Stimulated activated CD8-positive, alpha-beta memory T cell treated with anti-CD3 and anti-CD28 coated beads, Interleukin-7, amount 100 ng/mL, for 48 hours (primary cell): ENCODE measurements at regions not wholly inside any gene's neighbourhood (a gene's known extent, or its start where the extent isn't known, plus 50 kb on each side); places are given as distances from the start of the nearest gene placed in this dataset.
"Not testable (repeated sequence)": the region's sequence is repeated elsewhere in the genome, so short reads cannot be mapped to it uniquely, and the experiment has no call there.

ENCODE experiments used
- DNase-seq, 2 donors: peaks; one replicate each; pipeline ENCODE4 v3.0.0-alpha.2; 2020; ENCODE audit warnings: low read depth in 1 of 2; ENCODE audit errors: extremely low read depth in 1 of 2

DNA sequence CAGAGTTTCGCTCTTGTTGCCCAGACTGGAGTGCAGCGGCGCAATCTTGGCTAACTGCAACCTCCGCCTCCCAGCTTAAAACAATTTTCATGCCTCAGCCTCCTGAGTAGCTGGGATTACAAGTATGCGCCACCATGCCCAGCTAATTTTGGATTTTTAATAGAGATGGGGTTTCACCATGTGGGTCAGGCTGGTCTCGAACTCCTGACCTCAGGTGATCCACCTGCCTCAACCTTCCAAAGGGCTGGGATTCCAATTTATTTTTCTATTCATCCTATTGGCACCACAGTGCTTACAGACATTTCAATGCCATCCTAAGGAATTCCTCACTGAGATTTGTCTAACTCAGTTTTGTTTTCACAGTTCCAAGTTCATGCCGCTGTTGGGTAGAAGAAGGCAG lies 98.3 kb upstream of the EGLN3 start:
- not testable (repeated sequence) for DNase-seq

DNA sequence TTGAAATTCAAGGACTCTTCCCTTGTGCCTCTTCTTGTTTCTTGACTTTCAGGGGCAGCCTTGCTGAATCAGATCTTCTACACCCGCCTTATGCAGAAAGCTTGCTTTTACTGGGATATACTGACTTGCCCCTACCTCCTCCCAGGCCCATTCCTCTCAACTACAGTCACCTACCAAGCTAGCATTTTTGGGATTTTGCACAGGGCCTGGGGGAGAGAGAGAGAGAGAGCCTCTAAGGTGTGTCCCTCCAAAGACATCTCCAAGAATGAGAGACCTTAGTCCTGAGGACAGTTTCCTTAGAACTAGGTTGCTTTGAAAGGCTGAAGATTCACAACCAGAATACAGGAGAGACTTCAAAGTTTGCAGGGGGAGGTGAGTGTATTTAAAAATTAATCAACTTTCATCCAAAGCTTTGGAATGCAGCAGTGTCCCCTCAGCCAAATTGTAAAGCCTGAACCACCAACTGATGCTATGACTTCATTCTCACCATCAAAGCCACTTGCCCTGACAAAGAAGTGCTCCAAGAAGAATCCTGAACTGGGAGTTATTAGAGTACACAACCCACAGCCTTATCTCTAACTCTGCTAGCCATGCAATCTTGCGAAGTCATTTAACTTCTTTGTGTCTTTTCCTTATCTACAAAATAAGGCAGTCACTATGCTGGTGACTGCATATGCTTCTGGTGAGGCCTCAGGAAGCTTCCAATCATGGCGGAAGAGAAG lies 96.1 kb upstream of the EGLN3 start:
- no peak for DNase-seq

DNA sequence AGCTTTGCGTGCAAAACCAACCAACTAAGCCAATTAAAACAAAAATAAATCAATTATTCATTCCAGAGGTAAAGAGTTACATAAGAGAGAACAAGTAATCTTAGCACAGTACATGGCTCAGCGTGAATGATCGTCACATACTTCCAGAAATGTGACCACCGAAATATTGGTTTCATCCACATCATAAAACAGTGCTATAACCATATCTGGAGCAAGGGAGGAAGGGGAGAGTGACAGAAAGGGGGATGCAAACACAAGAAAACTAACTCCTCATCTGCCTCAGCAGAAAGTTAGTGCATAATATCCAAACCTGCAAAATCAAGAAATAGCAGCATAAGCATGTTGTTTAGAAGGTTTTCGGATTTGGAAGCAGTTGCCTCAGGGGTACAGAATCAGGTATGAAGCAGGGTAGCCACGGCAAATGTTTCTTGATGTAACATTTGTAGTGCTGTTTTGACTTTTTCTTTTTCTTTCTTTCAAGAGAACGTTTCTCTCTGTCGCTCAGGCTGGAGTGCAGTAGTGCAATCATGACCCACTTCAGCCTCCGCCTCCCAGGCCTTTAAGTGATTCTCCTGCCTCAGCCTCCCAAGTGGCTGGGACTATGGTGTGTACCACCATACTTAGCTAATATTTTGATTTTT lies 93.9 kb upstream of the EGLN3 start:
- no peak for DNase-seq

DNA sequence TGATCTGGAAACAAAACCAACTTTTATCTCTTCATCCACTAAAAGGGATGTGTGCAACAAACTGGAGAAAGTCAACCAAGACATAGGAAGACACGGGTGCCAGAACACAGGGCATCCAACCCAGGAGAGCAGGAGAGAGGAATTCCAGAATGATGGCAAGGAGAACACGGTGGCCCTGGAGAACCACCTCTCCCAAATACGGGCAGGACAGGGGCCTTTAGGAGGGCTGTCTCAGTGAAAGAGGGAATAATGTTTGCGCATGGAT lies 93.4 kb upstream of the EGLN3 start:
- no peak for DNase-seq

DNA sequence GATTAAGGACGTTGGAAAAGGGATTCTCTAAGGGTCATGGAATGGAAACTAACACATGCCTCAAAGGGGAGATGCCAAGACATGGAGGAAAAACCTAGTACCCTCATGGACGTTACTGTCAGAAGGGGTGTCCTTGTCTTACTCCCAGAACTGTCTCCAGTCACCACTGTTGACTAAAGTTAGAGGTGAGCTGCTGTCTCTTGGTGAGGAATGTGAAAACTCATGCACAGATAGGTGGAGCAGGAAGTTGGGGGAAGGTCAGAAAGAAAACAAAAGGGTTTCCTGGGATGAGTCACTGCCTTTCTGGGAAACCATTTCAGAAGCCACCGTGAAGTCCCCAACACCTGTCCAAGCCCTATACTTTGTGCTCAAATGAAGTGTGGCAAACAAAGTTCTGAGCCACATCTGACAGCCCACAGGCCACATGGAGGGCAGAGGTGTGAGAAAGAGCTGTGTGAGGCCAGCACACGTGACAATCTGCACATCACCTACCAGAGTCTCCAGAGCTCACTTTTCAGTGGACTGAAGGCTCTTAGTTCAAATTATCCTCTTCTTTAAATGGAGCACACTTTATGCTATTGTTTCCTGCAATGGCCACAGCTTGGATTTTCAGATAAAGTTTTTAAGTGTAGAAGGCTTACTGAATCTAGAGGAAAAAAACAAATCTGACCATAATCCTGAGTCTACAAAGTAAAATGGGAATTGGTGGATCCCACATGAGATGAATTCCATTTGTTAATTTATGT lies 92.9 kb upstream of the EGLN3 start:
- DNase-seq: peak; percentile 57 to 74

DNA sequence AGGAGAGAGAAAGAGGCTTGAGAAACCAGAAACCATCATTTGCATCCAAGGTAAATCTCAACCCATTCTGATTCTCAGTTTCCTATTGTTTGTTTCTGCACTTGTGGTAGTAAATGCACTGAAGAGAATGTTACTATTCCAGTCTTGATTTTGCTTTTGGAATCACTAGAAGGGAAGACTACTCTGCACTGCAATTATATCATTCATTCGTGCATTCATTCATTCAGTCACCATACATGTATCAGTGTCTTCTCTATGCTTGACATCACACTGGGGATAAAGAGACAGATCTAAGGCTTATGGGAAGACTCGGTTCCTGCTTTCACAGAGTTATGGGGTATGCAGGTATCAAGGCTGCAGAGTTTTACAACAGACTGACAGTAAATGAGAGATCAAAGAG lies 90.3 kb upstream of the EGLN3 start:
- DNase-seq: no peak

DNA sequence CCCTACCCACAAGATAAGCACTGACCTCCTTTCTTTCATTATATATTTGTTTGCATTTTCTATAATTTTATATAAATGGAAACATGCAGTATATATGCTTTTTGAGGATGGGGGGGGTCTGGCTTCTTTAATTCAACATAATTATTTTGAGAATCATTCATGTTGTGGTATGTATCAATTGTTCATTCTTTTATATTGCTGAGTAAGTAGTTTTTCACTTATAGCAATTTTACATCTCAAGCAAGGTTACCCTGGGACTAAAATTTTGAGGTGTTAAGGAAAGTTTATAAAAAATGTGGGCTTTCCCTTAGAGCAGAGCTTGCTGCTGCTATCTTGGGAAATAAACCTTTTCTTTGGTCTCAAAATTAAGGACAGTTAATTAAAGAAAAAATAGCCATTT lies 89.9 kb upstream of the EGLN3 start:
- no peak for DNase-seq

DNA sequence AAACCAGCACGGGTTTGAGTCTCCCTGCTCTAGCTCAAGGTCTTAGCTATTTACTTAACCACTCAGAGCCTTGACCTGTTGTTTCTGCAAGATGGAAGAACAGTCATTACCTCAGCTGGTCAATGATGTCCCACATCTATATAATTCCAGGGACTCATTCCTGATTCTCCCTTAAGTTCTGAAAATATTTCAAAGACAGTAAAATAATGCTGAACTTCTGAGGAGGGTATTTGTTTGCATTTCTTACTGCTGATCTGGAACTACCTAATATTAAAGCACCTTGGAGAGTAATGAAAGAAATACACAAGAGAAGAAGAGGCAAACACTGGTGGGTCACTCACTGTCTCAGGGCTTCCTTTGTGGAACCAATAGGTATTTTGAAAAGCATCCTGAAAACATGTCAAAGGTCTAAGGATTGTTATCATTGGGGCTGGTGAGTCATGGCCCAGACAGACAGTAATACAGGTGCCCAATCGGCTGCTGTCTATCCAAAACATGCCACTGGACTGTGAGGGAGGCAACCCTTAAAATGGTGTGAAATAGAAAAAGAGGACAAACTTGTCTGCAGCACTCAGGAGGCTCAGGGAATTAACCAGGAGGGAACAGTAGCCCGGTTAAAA lies 88.7 kb upstream of the EGLN3 start:
- DNase-seq: no peak

DNA sequence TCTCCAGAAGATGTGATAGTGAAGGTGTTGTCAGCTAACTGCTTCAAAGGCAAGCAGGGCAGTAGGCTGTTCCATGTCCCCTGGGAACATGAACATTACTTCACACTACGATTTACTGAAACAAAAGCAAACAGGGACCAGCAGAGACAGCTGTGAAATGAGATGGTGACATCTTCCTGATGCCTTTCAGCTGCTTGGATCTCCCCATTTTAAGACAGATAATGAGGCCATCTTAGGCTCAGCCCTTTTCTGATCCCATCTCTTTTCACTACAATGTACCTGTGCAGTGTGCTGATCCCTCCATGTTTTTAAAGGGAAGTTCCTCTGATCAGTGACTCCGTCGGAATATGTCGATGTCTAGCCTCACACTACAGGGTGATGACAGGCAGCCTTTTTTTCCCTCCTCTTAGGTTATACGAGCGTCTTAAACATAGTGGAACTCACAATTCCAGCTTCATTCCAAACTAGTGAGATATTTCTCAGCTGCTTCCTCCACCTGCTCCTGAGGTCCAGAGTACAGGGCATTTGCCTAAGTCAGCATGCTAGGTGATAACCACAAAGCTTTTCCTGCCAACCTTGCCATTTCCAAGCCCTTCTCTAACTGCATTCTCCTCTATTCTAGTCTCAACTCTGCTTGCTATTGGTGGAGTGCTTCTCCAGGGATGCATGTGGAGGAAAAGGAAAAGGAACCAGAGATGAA lies 87.6 kb upstream of the EGLN3 start:
- no peak for DNase-seq

DNA sequence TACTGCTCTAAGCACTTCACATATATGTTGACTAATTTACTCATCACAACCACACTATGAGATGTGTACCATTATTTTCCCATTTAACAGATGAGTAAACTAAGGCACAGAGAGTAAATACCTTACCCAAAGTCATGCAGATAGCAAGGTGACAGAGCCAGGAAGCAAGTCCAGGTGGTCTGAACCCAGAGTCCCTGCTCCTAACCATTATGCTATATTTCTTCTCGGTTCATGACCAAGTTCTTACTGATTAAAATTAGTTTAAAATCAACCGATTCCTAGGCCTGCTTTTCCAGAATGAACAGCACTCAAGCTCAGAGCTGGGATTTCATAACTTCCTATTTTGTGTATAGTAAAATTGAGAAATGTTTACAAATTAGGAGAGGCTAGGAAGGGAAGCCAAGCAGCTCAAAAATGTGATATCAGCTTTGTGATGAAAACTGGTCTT lies 85.5 kb upstream of the EGLN3 start:
- DNase-seq: no peak

DNA sequence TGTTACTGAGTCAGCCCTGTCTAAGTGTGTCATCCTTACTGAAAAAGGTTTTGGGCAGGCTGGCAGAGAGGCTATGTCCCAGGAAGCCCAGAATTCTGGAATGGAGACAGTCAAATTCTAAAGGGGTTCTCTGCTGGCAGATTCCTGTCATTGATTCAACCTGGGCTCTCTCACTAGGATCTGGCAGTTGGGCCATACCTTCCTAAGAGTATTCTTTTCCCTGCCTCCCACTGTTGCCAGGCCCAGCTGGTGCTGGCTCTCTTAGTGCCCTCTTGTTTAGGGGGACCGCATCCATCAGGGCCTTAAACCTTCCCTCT lies 85.0 kb upstream of the EGLN3 start:
- no peak for DNase-seq

DNA sequence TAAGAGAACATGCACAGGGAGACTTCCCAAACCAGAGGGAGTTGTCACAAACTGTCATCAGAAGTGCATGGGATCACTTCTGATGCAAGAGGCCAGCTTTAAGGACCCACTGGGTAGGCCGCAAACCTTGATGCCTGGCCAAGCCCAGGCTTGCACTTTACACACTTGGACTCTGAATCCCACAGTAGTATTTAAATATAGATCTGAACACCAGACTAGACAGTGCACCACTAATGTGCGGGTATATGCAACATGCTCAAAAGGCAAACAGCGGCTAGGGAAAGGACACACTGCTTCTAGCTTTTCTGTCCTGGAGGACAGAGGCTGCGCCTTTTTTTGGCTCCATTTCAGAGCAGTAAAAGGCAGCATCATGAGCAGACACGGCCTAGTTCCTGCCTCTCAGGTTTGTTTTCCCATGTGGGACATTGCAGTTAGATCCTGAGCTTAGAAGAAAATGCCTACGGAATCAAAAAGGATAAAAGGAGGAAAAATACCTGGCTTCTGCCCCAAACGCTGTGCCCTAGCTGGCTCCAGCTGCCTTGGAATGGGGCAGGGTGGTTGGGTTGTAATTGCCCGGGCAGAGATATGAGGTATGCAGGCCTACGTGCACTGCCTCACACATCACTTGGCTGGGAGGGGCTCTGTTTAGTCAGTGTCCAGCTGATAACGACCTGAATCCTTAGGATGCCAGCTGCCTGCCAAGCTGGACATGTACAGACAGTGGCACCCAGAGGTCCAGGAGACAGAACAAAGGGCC lies 84.5 kb upstream of the EGLN3 start:
- no peak for DNase-seq

DNA sequence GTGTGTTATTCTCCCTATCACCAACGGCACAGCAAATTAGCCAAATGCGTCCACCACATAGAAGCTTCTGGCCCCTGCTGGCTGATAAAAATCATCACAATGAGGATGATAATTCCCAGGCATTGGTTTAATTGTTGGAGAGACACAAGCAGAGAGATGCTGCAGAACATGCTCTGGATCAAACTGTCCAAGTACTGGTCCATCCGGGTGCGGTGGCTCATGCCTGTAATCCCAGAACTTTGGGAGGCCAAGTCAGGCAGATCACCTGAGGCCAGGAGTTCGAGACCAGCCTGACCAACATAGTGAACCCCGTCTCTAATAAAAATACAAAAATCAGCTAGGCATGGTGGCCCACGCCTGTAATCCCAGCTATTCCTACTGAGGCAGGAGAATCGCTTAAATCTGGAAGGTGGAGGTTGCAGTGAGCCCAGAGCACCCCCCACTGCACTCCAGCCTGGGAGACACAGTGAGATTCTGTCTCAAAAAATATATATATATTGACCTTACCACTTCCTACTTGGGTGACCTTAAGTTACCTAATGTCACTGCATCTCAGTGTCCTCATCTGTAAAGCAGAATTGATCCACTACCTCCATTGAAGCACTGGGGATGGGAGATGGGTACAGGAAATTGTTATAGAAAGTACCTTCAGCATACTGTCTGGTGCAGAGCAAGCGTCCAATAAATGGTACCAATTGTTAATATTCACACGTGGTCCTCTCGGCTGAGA lies 83.7 kb upstream of the EGLN3 start:
- DNase-seq: no peak

DNA sequence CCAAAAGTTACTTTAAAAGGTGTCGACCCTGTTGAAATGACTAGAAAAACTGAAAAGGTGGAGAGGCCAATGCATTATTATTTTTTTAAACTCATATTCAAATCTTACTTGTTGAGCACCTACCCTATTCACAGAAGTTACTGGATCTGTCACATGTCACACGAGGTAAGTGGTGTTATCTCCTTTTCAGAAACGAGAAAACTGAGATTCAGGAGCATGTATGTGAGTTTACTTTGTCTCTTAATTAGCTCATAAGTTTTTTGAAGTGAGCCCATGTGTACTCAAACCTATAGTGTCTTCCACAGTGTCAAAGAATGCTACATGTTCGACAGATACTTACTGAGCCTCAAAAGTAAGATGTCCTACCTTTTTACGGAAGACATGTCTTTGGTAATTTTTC lies 81.8 kb upstream of the EGLN3 start:
- no peak for DNase-seq

DNA sequence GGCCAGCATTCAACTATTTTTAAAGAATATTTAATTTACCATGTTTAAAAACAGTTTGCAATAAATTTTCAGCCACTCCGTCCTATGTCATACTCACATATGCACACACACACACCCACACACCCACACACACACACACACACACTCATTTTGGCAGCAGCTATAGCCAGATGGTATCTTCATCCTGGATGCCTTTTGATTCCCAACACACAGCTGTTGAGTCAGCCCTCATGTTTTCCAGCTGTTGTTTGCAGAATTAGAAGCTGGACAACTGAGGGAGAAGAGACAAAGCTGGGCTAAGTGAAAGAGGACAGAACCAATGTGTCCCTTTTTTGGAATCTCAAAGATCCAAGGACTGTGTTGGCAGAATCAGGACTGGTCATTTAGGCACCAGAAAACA lies 80.0 kb upstream of the EGLN3 start:
- DNase-seq: no peak

DNA sequence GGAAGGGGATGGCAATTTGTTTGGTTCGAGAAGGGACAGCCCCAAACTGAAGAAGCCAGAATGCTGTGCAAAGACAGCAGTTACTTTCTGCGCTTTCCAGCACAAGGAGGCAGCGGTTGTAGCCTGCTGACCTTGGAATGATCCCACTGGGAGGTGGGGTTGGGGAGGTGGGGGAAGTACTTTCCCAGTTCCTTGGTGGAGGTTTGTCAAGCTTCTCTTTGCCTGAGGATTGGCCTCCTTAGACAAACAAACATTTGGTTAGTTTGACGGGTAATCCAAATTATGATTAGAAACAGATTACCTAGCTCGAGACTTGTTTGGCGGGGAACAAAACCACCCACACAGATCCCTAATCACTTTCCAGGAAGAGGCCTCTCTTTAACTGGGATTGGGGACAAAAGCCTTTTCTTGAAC lies 79.1 kb upstream of the EGLN3 start:
- no peak for DNase-seq

DNA sequence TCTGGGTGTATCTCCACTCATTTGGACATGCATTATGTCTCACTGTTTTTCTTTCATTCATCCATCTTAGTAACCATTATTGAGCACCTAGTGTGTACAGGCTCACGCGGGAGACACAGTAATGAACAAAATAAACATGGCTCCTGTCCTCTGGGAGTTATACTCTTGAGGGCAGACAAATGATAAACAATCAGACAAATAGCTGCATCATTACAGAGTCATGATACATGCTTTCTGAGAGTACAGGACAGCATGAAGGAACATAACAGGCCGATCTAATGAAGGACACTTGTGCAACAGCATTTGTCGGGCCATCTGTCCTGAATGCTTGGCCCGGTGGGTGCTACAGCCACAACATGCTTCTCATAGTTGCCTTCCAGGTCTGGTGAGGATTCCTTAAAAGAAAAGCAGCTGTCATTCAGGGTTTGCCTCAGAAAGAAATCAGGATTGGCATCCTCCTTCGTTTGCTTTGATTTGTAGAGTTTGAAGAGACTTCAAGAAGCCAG lies 77.2 kb upstream of the EGLN3 start:
- DNase-seq: no peak

DNA sequence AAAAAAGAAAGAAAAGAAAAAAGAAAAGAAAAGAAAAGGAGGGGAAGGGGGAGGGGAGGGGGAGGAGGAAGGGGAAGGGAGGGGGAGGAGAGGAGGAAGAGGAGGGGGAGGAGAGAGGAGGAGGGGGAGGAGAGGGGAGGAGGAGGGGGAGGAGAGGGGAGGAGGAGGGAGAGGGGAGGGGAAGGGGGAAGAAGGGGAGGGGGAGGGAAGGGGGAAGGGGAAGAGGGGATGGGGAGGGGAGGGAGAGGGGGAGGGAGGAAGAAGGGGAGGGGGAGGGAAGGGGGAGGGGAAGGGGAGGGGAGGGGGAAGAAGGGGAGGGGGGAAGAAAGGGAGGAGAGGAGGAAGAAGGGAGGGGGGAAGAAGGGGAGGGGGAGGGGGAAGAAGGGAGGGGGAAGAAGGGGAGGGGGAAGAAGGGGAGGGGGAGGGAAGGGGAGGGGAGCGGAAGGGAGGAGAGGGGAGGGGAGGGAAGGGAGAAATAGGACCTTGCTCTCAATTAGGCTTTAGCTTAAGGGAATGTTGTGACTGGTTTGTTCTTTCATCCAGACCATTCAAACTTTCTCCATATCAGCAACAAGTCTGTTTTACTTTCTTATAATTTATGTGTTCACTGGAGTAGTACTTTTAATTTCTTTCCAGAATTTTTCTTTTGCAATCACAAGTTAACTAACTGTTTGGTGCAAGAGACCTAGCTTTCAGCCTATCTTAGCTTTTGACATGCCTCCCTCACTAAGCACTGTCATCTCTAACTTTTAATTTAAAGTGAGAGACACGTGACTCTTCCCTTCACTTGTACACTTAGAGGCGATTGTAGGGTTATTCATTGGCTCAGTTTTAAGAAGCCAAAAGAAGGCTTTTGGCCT lies 76.5 kb upstream of the EGLN3 start:
- DNase-seq: no peak
